Heart right ventricle (tissue), 16 donors: ENCODE measurements at regions not wholly inside any gene's neighbourhood (a gene's known extent, or its start where the extent isn't known, plus 50 kb on each side); places are given as distances from the start of the nearest gene placed in this dataset.

Source experiments
- ATAC-seq, 8 donors: fragments of 200-7000 bp; cut with Tn5 transposase; one replicate each; pipeline ENCODE4 v1.9.1; 2020; ENCODE audit warnings: mild to moderate bottlenecking in 8 of 8, moderate library complexity in 8 of 8, moderate number of reproducible peaks in 1 of 8
- DNase-seq, 2 donors: peaks; one replicate each; pipeline ENCODE4 v3.0.0-alpha.2; 2020
- H3K27ac ChIP-seq, 10 donors: fragments of 200-600 bp; sonication (generic) in 2 of 10; one replicate each; pipeline versions ENCODE4 v1.5.0 to v1.8.0; 2020 to 2022; ENCODE audit warnings: mild to moderate bottlenecking in 3 of 10
- H3K27me3 ChIP-seq, 7 donors: fragments of 200-600 bp; one replicate each; pipeline ENCODE4 v1.8.0; 2021 to 2022; ENCODE audit warnings: mild to moderate bottlenecking in 2 of 7
- H3K36me3 ChIP-seq, 9 donors: fragments of 200-600 bp; sonication (generic) in 1 of 9; one replicate each; pipeline versions ENCODE4 v1.5.0 to v1.8.0; 2020 to 2022; ENCODE audit warnings: mild to moderate bottlenecking in 2 of 9
- H3K4me1 ChIP-seq, 9 donors: fragments of 200-600 bp; sonication (generic) in 1 of 9; one replicate each; pipeline versions ENCODE4 v1.5.0 to v1.8.0; 2020 to 2022; ENCODE audit warnings: mild to moderate bottlenecking in 4 of 9
- H3K4me3 ChIP-seq, 10 donors: fragments of 200-600 bp; sonication (generic) in 2 of 10; one replicate each; pipeline versions ENCODE4 v1.5.0 to v1.8.0; 2020 to 2022; ENCODE audit warnings: mild to moderate bottlenecking in 7 of 10, moderate library complexity in 2 of 10
- H3K9me3 ChIP-seq, 11 donors: fragments of 200-600 bp in 10 of 11; sonication (generic) in 2 of 11; one replicate each; pipeline versions ENCODE4 v1.5.0 to v1.8.0; 2013 to 2022; ENCODE audit warnings: mild to moderate bottlenecking in 2 of 11, control low read depth in 1 of 11, moderate library complexity in 1 of 11
- WGBS, 2 donors: extraction: QIAGEN DNeasy Blood & Tissue Kit; methylation state at CpG; one replicate each; pipeline ENCODE4 v1.1.7; 2013; ENCODE audit warnings: inconsistent platforms in 1 of 2; 5-methylcytosine and 5-hydroxymethylcytosine counted together
- intact Hi-C, 10 donors: fragments of 100-400 bp; cut with DNase I; formaldehyde crosslinking; loops; one replicate each; pipeline versions ENCODE4 v1.11.1 to v1.14.2; 2022
- TF ChIP-seq, protein P1 (sequence below), 9 donors: fragments of 200-600 bp; sonication (generic) in 2 of 9; IDR thresholded peaks; one replicate each; pipeline versions ENCODE4 v1.5.0 to v1.8.0; 2021 to 2022; ENCODE audit warnings: antibody characterized with exemption in 9 of 9, mild to moderate bottlenecking in 5 of 9, moderate library complexity in 1 of 9
- donor health status: Arrhythmogenic right ventricular cardiomyopathy.
- donor health status: ischemic (EF 13 %, LVEDD 7.1; RV severe dilation, severe dysfunction).
- donor health status: healthy with polysubstance abuse.
- donor health status: DM: no; HTN: yes; CAD: no.
- donor health status: DM: no; HTN: no; CAD: no.
- donor health status: ischemic (EF 25% LVEDD 6.9; RV normal size, moderate dysfunction).
- donor health status: ischemic (EF 25% LVEDD 5.7; RV mildly dilated, moderate dysfunction).
- donor health status: healthy.
- donor health status: DM: yes; HTN: yes; CAD: no.
- donor health status: Ischemic cardiomyopathy.
- donor health status: ischemic (EF 35%, LVEDD 5.7; RV mildly dilated, moderate dysfunction).
- donor health status: nonischemic (EF 11% LVEDD 7.7; RV severe dilation, severe dysfunction).
- donor health status: DM: yes; HTN: yes; CAD: no.
- donor health status: PGD.
- donor health status: ischemic (EF 29% LVEDD 5.4; RV normal size, mild dysfunction).
- donor health status: nonischemic (EF 23%, LVEDD 6.1; RV moderate dilation, normal function).

- Histone ChIP-seq H3K27me3 (peaks cover 0 to 3% (median 0%) of the 10 kb centered on the region in 7 donors), H3K4me3 (no peak overlapping the region), H3K27ac (no peak overlapping the region), H3K36me3 (no peaks in the 10 kb centered on the region), H3K9me3 (no peaks in the 10 kb centered on the region), H3K4me1 (peaks cover 0 to 15% (median 0%) of the 10 kb centered on the region in 9 donors)
- ATAC-seq, result no peak
- no peak for DNase-seq
- TF ChIP-seq, protein P1, sequence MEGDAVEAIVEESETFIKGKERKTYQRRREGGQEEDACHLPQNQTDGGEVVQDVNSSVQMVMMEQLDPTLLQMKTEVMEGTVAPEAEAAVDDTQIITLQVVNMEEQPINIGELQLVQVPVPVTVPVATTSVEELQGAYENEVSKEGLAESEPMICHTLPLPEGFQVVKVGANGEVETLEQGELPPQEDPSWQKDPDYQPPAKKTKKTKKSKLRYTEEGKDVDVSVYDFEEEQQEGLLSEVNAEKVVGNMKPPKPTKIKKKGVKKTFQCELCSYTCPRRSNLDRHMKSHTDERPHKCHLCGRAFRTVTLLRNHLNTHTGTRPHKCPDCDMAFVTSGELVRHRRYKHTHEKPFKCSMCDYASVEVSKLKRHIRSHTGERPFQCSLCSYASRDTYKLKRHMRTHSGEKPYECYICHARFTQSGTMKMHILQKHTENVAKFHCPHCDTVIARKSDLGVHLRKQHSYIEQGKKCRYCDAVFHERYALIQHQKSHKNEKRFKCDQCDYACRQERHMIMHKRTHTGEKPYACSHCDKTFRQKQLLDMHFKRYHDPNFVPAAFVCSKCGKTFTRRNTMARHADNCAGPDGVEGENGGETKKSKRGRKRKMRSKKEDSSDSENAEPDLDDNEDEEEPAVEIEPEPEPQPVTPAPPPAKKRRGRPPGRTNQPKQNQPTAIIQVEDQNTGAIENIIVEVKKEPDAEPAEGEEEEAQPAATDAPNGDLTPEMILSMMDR (IDR thresholded peaks at IDR 0.05), result no peak
- WGBS, 2 donors, result 54% methylated on average over 5 of the region's 5 CpGs
- intact Hi-C loops, result no loop called here
Observed at GRCh38 chr2:7899241-7899640, 782.6 kb upstream of the ID2 start.

DNA sequence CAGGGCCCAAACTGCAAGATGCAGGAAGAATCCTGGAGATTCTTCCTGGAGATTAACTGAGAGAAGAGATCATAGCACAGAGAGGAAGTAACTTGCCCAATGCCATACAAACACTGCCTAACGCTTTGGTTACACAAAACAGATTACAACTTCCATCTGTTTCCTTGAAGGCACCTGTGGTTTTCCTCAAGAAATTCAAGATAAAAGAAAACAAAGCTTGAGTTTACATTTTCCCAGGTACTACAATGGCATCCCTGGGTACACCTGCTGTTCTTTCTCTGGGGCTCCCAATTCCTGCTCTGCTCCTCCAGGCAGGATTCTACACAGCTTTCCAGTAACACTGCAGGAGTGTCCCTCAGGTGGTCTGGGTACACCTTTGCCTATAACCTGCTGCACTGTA, 781.9 kb upstream of the ID2 start:
- ATAC-seq (no peak), DNase-seq (no peak)
- H3K36me3 ChIP-seq, result no peaks in the 10 kb centered on the region
- no peak overlapping the region for H3K4me3 ChIP-seq
- TF ChIP-seq, protein P1 (IDR thresholded peaks at IDR 0.05), result no peak
- WGBS, 2 donors, result 49 to 75% methylated on average over 1 of the region's 1 CpG
- H3K4me1 ChIP-seq, result peaks cover 0 to 15% (median 0%) of the 10 kb centered on the region in 9 donors
- no peak overlapping the region for H3K27ac ChIP-seq
- peaks cover 0 to 3% (median 0%) of the 10 kb centered on the region in 7 donors for H3K27me3 ChIP-seq
- intact Hi-C loops, result no loop called here
- no peaks in the 10 kb centered on the region for H3K9me3 ChIP-seq

GRCh38 chr2:7900593-7900992, 781.3 kb upstream of the ID2 start:
- WGBS, 2 donors, result 73 to 80% methylated on average over 5 of the region's 5 CpGs
- H3K4me3 ChIP-seq, result no peak overlapping the region
- H3K4me1 ChIP-seq, result peaks cover 0 to 15% (median 0%) of the 10 kb centered on the region in 9 donors
- intact Hi-C loops, result no loop called here
- TF ChIP-seq, protein P1 (IDR thresholded peaks at IDR 0.05), result no peak
- DNase-seq (no peak), ATAC-seq (no peak)
- H3K36me3 ChIP-seq, result no peaks in the 10 kb centered on the region
- no peak overlapping the region for H3K27ac ChIP-seq
- no peaks in the 10 kb centered on the region for H3K9me3 ChIP-seq
- H3K27me3 ChIP-seq, result peaks cover 0 to 3% (median 0%) of the 10 kb centered on the region in 7 donors

GRCh38 chr2:7902251-7902765, 779.5 kb upstream of the ID2 start:
- H3K9me3 ChIP-seq, result no peaks in the 10 kb centered on the region
- DNase-seq, result no peak
- 84% methylated on average over 5 of the region's 5 CpGs for WGBS, 2 donors
- no peak for ATAC-seq
- intact Hi-C loops, result no loop called here
- TF ChIP-seq, protein P1 (IDR thresholded peaks at IDR 0.05), result no peak
- no peak overlapping the region for H3K4me3 ChIP-seq
- no peak overlapping the region for H3K27ac ChIP-seq
- H3K27me3 ChIP-seq, result peaks cover 0 to 3% (median 0%) of the 10 kb centered on the region in 7 donors
- H3K4me1 ChIP-seq, result peaks cover 0 to 15% (median 0%) of the 10 kb centered on the region in 9 donors
- H3K36me3 ChIP-seq, result no peaks in the 10 kb centered on the region
